ENCODE measurements at regions not wholly inside any gene's neighbourhood (a gene's known extent, or its start where the extent isn't known, plus 50 kb on each side); places are given as distances from the start of the nearest gene placed in this dataset.
"Not testable (repeated sequence)": the region's sequence is repeated elsewhere in the genome, so short reads cannot be mapped to it uniquely, and the experiment has no call there.

GRCh38 chr5:27462936-27463335 is 424.6 kb upstream of the CDH9 start:
- no peak for DNase-seq
- H3K27me3 Mint-ChIP-seq (ENCODE audit: insufficient read depth), result no peaks in the 10 kb centered on the region; the same call in 1 of the 2 replicates
- H3K4me1 Mint-ChIP-seq (ENCODE audit: low read depth), result peaks cover 23% of the 10 kb centered on the region; the same call in 1 of the 2 replicates
- TF ChIP-seq CTCF (IDR thresholded peaks at IDR 0.05), result no peak
- peaks cover 5% of the 10 kb centered on the region for H3K9me3 Mint-ChIP-seq
- H3K27ac Mint-ChIP-seq, result no peak overlapping the region
- H3K4me3 Mint-ChIP-seq, result no peak overlapping the region
- H3K36me3 Mint-ChIP-seq (ENCODE audit: low read depth), result no peaks in the 10 kb centered on the region

DNA sequence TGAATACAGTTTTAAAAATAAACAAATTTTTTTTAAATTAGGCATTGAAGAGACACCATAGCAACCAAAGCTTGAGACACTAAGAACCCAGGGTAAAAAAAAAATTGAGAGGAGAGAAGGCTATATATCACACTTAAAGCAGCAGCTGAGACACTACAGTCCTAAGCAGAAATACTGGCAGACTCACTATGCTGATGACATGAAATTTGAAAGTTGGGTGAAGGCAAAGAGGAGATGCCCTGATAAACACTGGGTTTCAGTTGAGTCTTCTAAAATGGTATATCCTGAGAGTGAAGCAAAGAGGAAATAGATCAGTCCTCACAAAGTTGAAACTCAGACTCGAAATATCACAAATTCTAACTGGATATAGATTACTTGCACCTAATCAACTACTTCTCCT is 419.9 kb upstream of the CDH9 start:
- Mint-ChIP-seq H3K27me3 (ENCODE audit: insufficient read depth) (no peaks in the 10 kb centered on the region; the same call in 1 of the 2 replicates), H3K27ac (no peak overlapping the region), H3K9me3 (peaks cover 5% of the 10 kb centered on the region), H3K36me3 (ENCODE audit: low read depth) (no peaks in the 10 kb centered on the region), H3K4me1 (ENCODE audit: low read depth) (peaks cover 9% of the 10 kb centered on the region; the same call in 1 of the 2 replicates), H3K4me3 (no peak overlapping the region)
- DNase-seq, result no peak
- no peak for TF ChIP-seq CTCF (IDR thresholded peaks at IDR 0.05)

GRCh38 chr5:27451377-27451776 is 413.0 kb upstream of the CDH9 start:
- Mint-ChIP-seq H3K27ac (peak overlapping the region; percentile 42; the same call in 1 of the 2 replicates), H3K27me3 (ENCODE audit: insufficient read depth) (no peaks in the 10 kb centered on the region; the same call in 1 of the 2 replicates), H3K9me3 (no peaks in the 10 kb centered on the region), H3K4me1 (ENCODE audit: low read depth) (peaks cover 25% of the 10 kb centered on the region), H3K4me3 (peak overlapping the region; percentile 51), H3K36me3 (ENCODE audit: low read depth) (no peaks in the 10 kb centered on the region)
- TF ChIP-seq CTCF (IDR thresholded peaks at IDR 0.05), result no peak
- no peak for DNase-seq

GRCh38 chr5:27450607-27451006 is 412.2 kb upstream of the CDH9 start:
- no peak for TF ChIP-seq CTCF (IDR thresholded peaks at IDR 0.05)
- no peaks in the 10 kb centered on the region for H3K9me3 Mint-ChIP-seq
- no peaks in the 10 kb centered on the region; the same call in 1 of the 2 replicates for H3K27me3 Mint-ChIP-seq (ENCODE audit: insufficient read depth)
- peak overlapping the region; percentile 22 for H3K27ac Mint-ChIP-seq
- peak; percentile 27 for DNase-seq
- peak overlapping the region; percentile 51; the same call in 1 of the 2 replicates for H3K4me3 Mint-ChIP-seq
- H3K36me3 Mint-ChIP-seq (ENCODE audit: low read depth), result no peaks in the 10 kb centered on the region
- H3K4me1 Mint-ChIP-seq (ENCODE audit: low read depth), result peaks cover 25% of the 10 kb centered on the region

GRCh38 chr5:27439383-27439782 is 401.0 kb upstream of the CDH9 start:
- H3K36me3 Mint-ChIP-seq (ENCODE audit: low read depth); H3K27me3 Mint-ChIP-seq (ENCODE audit: insufficient read depth); H3K4me1 Mint-ChIP-seq (ENCODE audit: low read depth); H3K4me3 Mint-ChIP-seq; H3K9me3 Mint-ChIP-seq; H3K27ac Mint-ChIP-seq; DNase-seq: not testable (repeated sequence)

DNA sequence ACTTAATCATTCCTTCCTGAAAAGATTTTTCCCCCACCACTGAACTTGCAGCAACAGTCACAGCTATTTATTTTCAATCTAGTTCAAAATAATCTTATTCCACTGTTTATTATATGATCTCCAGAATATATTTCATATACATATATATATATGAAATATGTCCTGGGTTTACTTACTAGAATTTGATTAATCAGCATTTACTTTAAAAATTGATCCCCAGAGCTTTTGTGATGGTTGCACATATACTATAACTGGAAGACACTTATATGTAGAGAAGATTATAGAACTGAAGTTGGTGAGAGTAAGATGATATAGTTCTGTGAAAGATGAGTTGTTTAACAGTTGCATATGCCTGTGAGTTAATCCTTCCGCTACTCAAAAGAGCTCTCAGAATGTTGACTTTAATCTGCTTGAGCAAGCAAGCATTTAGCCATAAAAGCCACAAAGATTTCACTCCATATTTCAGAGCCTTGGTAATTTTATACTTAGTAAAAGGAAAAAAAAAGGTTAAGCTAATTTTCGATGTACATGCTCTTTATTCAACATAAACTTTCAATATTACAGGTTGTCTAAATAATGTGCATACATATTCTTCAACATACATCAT is 399.3 kb upstream of the CDH9 start:
- Mint-ChIP-seq H3K27ac (no peak overlapping the region), H3K27me3 (ENCODE audit: insufficient read depth) (no peaks in the 10 kb centered on the region), H3K36me3 (ENCODE audit: low read depth) (no peaks in the 10 kb centered on the region), H3K9me3 (peaks cover 5% of the 10 kb centered on the region; the same call in 1 of the 2 replicates), H3K4me1 (ENCODE audit: low read depth) (no peaks in the 10 kb centered on the region), H3K4me3 (no peak overlapping the region)
- DNase-seq, result no peak
- no peak for TF ChIP-seq CTCF (IDR thresholded peaks at IDR 0.05)
